ENCODE measurements at regions not wholly inside any gene's neighbourhood (a gene's known extent, or its start where the extent isn't known, plus 50 kb on each side); places are given as distances from the start of the nearest gene placed in this dataset.

- Histone ChIP-seq H3K27me3 (ENCODE audit: low read length) (no peaks in the 10 kb centered on the region), H3F3A (ENCODE audit: low read length, unreplicated experiment) (no peaks in the 10 kb centered on the region), H2AFZ (ENCODE audit: low read length) (no peak overlapping the region), H3K36me3 (ENCODE audit: low read depth, low read length) (no peaks in the 10 kb centered on the region), H3K4me1 (ENCODE audit: insufficient read depth, low read length) (no peaks in the 10 kb centered on the region), H3K4me2 (ENCODE audit: low read length) (no peak overlapping the region), H3K9ac (ENCODE audit: low read length) (no peak overlapping the region), H3K9me3 (ENCODE audit: low read length) (no peaks in the 10 kb centered on the region), H3K9me2 (replicated peaks; ENCODE audit: low read length) (no peaks in the 10 kb centered on the region), H4K20me1 (ENCODE audit: low read length) (no peaks in the 10 kb centered on the region), H3K4me3 (ENCODE audit: low read length) (no peak overlapping the region), H3K27ac (ENCODE audit: low read length) (no peak overlapping the region), H3K79me2 (ENCODE audit: low read length) (no peaks in the 10 kb centered on the region)
- intact Hi-C loops (cut with micrococcal nuclease): no loop called here
- TF ChIP-seq EZH2phosphoT487 (IDR thresholded peaks at IDR 0.05; ENCODE audit: borderline replicate concordance, low read length) (no peak), CTCF (conservative IDR thresholded peaks at IDR 0.05; ENCODE audit: low read depth, low read length) (no peak), EZH2 (IDR thresholded peaks at IDR 0.05; ENCODE audit: low read length, unreplicated experiment) (no peak)
- ChIA-PET POLR2A (ENCODE audit: unreplicated experiment) (no interaction called here), CTCF (no interaction called here)
- no TSS peak for BruUV-seq (replicated peaks)
- no peak for DNase-seq
- no peak for ATAC-seq
Measured at GRCh38 chr12:126681676-126682075, 1585.3 kb upstream of the TMEM132C start.

- POLR2A ChIA-PET (ENCODE audit: unreplicated experiment): no interaction called here
- intact Hi-C loops (cut with micrococcal nuclease): no loop called here
- Histone ChIP-seq H3K27me3 (ENCODE audit: low read length) (0 out of 2 replicates have a peak, but pooled peaks cover 2% of the 10 kb centered on the region), H3K9me3 (ENCODE audit: low read length) (no peaks in the 10 kb centered on the region), H3K79me2 (ENCODE audit: low read length) (no peaks in the 10 kb centered on the region), H3K4me1 (ENCODE audit: insufficient read depth, low read length) (no peaks in the 10 kb centered on the region), H3F3A (ENCODE audit: low read length, unreplicated experiment) (no peaks in the 10 kb centered on the region), H3K27ac (ENCODE audit: low read length) (no peak overlapping the region), H3K36me3 (ENCODE audit: low read depth, low read length) (no peaks in the 10 kb centered on the region), H3K9ac (ENCODE audit: low read length) (no peak overlapping the region), H3K9me2 (replicated peaks; ENCODE audit: low read length) (no peaks in the 10 kb centered on the region), H3K4me2 (ENCODE audit: low read length) (no peak overlapping the region), H2AFZ (ENCODE audit: low read length) (no peak overlapping the region), H4K20me1 (ENCODE audit: low read length) (no peaks in the 10 kb centered on the region), H3K4me3 (ENCODE audit: low read length) (no peak overlapping the region)
- BruUV-seq (replicated peaks): no TSS peak
- CTCF ChIA-PET: no interaction called here
- ATAC-seq (no peak), DNase-seq (no peak)
- no peak for TF ChIP-seq CTCF (conservative IDR thresholded peaks at IDR 0.05; ENCODE audit: low read depth, low read length)
- TF ChIP-seq EZH2 (IDR thresholded peaks at IDR 0.05; ENCODE audit: low read length, unreplicated experiment): no peak
- no peak for TF ChIP-seq EZH2phosphoT487 (IDR thresholded peaks at IDR 0.05; ENCODE audit: borderline replicate concordance, low read length)
Measured at GRCh38 chr12:126684703-126685102, 1582.3 kb upstream of the TMEM132C start.

- Histone ChIP-seq H3F3A (ENCODE audit: low read length, unreplicated experiment) (no peaks in the 10 kb centered on the region), H3K4me2 (ENCODE audit: low read length) (no peak overlapping the region), H3K4me1 (ENCODE audit: insufficient read depth, low read length) (no peaks in the 10 kb centered on the region), H3K9me2 (replicated peaks; ENCODE audit: low read length) (no peaks in the 10 kb centered on the region), H3K9ac (ENCODE audit: low read length) (no peak overlapping the region), H3K36me3 (ENCODE audit: low read depth, low read length) (no peaks in the 10 kb centered on the region), H3K9me3 (ENCODE audit: low read length) (no peaks in the 10 kb centered on the region), H3K79me2 (ENCODE audit: low read length) (no peaks in the 10 kb centered on the region), H2AFZ (ENCODE audit: low read length) (no peak overlapping the region), H3K4me3 (ENCODE audit: low read length) (no peak overlapping the region), H4K20me1 (ENCODE audit: low read length) (no peaks in the 10 kb centered on the region), H3K27ac (ENCODE audit: low read length) (no peak overlapping the region), H3K27me3 (ENCODE audit: low read length) (0 out of 2 replicates have a peak, but pooled peaks cover 8% of the 10 kb centered on the region)
- ATAC-seq (no peak), DNase-seq (no peak)
- ChIA-PET CTCF (no interaction called here), POLR2A (ENCODE audit: unreplicated experiment) (no interaction called here)
- BruUV-seq (replicated peaks): no TSS peak
- TF ChIP-seq EZH2 (IDR thresholded peaks at IDR 0.05; ENCODE audit: low read length, unreplicated experiment) (no peak), EZH2phosphoT487 (IDR thresholded peaks at IDR 0.05; ENCODE audit: borderline replicate concordance, low read length) (no peak)
- intact Hi-C loops (cut with micrococcal nuclease): no loop called here
Measured at GRCh38 chr12:126685636-126686035, 1581.3 kb upstream of the TMEM132C start.

Data from PC-3 (cell line).